GM12878 (cell line): ENCODE measurements at regions not wholly inside any gene's neighbourhood (a gene's known extent, or its start where the extent isn't known, plus 50 kb on each side); places are given as distances from the start of the nearest gene placed in this dataset.

Source experiments
- ATAC-seq: fragments of 200-7000 bp; cut with Tn5 transposase; 3 replicates; pipeline ENCODE4 v1.9.1; 2020; ENCODE audit warnings: mild to moderate bottlenecking, moderate library complexity
- BruUV-seq: library from RNA; stranded (reverse); fragments of 400-500 nt; replicated peaks from 2 replicates; lab custom pipeline; 2021; lab: Mats Ljungman, UMichigan
- CTCF ChIA-PET: fragments of 300-600 bp; sonication (Branson Sonifier 250); formaldehyde crosslinking; extraction: SDS; loops from one replicate; lab custom pipeline; 2021; ENCODE audit warnings: inconsistent platforms; lab: Yijun Ruan, JAX
- POLR2A ChIA-PET: fragments of 350-600 bp; formaldehyde crosslinking; extraction: SDS; loops from one replicate; lab custom pipeline; 2021; ENCODE audit warnings: inconsistent platforms; lab: Charles Lee
- RAD21 ChIA-PET: fragments of 300-600 bp; sonication (Branson Sonifier 250); formaldehyde crosslinking; loops from one replicate; lab custom pipeline; 2023; ENCODE audit warnings: antibody characterized with exemption; ENCODE audit not compliant: unreplicated experiment; lab: Charles Lee
- SMC1A ChIA-PET: fragments of 300-600 bp; sonication (Branson Sonifier 250); formaldehyde crosslinking; loops from one replicate; lab custom pipeline; 2023; ENCODE audit not compliant: unreplicated experiment, uncharacterized antibody; lab: Charles Lee
- DNase-seq: peaks from one replicate; pipeline ENCODE4 v3.0.0-alpha.2; 2011; ENCODE audit warnings: low read depth, low spot score
- FAIRE-seq: peaks from 3 replicates; lab custom pipeline; 2011; peaks lifted over from hg19 to GRCh38; lab: Jason Lieb, UNC
- H2AFZ ChIP-seq: 2 replicates; pipeline ENCODE4 v1.6.0; 2011; ENCODE audit warnings: low read depth, low read length, control low read depth; ENCODE audit not compliant: control insufficient read depth
- H3K27ac ChIP-seq: 2 replicates; pipeline ENCODE4 v1.5.1; 2011; ENCODE audit warnings: control low read depth; ENCODE audit not compliant: control insufficient read depth, insufficient read depth
- H3K27me3 ChIP-seq, 2 experiments: replicated peaks in 1 of 2; 2 replicates each; pipeline versions ENCODE4 v1.6.0 to v1.6.1; 2011; ENCODE audit warnings: low read length in 1 of 2; ENCODE audit not compliant: control insufficient read depth in 2 of 2, insufficient read depth in 2 of 2
- H3K36me3 ChIP-seq, 2 experiments: 2 replicates each; pipeline ENCODE4 v1.5.1; 2011; ENCODE audit warnings: low read length in 1 of 2; ENCODE audit not compliant: control insufficient read depth in 2 of 2, insufficient read depth in 2 of 2
- H3K4me1 ChIP-seq: 2 replicates; pipeline ENCODE4 v1.6.1; 2011; ENCODE audit warnings: mild to moderate bottlenecking, low read length, moderate library complexity, mixed read lengths; ENCODE audit not compliant: control insufficient read depth, insufficient read depth
- H3K4me2 ChIP-seq: 2 replicates; pipeline ENCODE4 v1.6.0; 2011; ENCODE audit warnings: control low read depth; ENCODE audit not compliant: control insufficient read depth, insufficient read depth
- H3K4me3 ChIP-seq: fragments of 200-600 bp; sonication (generic); 2 replicates; pipeline ENCODE4 v1.5.1; 2016
- H3K79me2 ChIP-seq: 2 replicates; pipeline ENCODE4 v1.6.0; 2011; ENCODE audit warnings: low read length; ENCODE audit not compliant: control insufficient read depth, insufficient read depth
- H3K9ac ChIP-seq: 2 replicates; pipeline ENCODE4 v1.8.0; 2011; ENCODE audit warnings: low read length, control low read depth, mixed read lengths; ENCODE audit not compliant: control insufficient read depth, insufficient read depth
- H3K9me3 ChIP-seq: replicated peaks from 3 replicates; pipeline ENCODE4 v1.5.1; 2011; ENCODE audit warnings: mild to moderate bottlenecking, low read length; ENCODE audit not compliant: control insufficient read depth, insufficient read depth
- H4K20me1 ChIP-seq: 2 replicates; pipeline ENCODE4 v1.6.0; 2011; ENCODE audit not compliant: control insufficient read depth, insufficient read depth
- ATF3 ChIP-seq: IDR thresholded peaks from 2 replicates; pipeline ENCODE4 v1.6.1; 2011; ENCODE audit warnings: low read depth, mild to moderate bottlenecking, low read length, moderate library complexity, borderline replicate concordance; ENCODE audit errors: extremely low read depth
- BCL11A ChIP-seq: IDR thresholded peaks from 2 replicates; pipeline ENCODE4 v1.6.1; 2011; ENCODE audit warnings: low read depth, low read length
- HCFC1 ChIP-seq: fragments of 150-350 bp; IDR thresholded peaks from 2 replicates; pipeline ENCODE4 v1.6.1; 2014; ENCODE audit warnings: low read length
- MEF2B ChIP-seq: fragments of 450-650 bp; IDR thresholded peaks from 2 replicates; pipeline ENCODE4 v1.6.1; 2018; ENCODE audit warnings: mild to moderate bottlenecking, moderate library complexity; ENCODE audit not compliant: partially characterized antibody, poor library complexity, severe bottlenecking
- RB1 ChIP-seq: fragments of 450-650 bp; formaldehyde crosslinking; IDR thresholded peaks from 2 replicates; pipeline ENCODE4 v1.6.1; 2017; ENCODE audit warnings: mild to moderate bottlenecking, borderline replicate concordance
- SPI1 ChIP-seq: IDR thresholded peaks from 2 replicates; pipeline ENCODE4 v1.6.1; 2011; ENCODE audit warnings: low read depth, mild to moderate bottlenecking, low read length, moderate library complexity, borderline replicate concordance; ENCODE audit not compliant: insufficient read depth
- SUPT20H ChIP-seq: IDR thresholded peaks from 2 replicates; pipeline ENCODE4 v1.6.1; 2011; ENCODE audit warnings: low read depth, mild to moderate bottlenecking, low read length, moderate library complexity, borderline replicate concordance; ENCODE audit not compliant: control insufficient read depth
- ZNF592 ChIP-seq: fragments of 450-650 bp; IDR thresholded peaks from 2 replicates; pipeline ENCODE4 v1.6.1; 2017; ENCODE audit warnings: mild to moderate bottlenecking, moderate library complexity
- WGBS: methylation state at CpG from one replicate; pipeline ENCODE4 v1.1.6; 2016; ENCODE audit warnings: low lambda C conversion rate; ENCODE audit not compliant: insufficient replicate concordance, insufficient coverage; ENCODE audit errors: missing lambda C conversion rate; 5-methylcytosine and 5-hydroxymethylcytosine counted together
- in situ Hi-C: fragments of 300-500 bp; cut with MboI; formaldehyde crosslinking; loops from 9 replicates; pipeline ENCODE4 v1.14.3; 2018; ENCODE audit warnings: mixed read lengths
- intact Hi-C: fragments of 100-400 bp; cut with micrococcal nuclease; formaldehyde crosslinking; loops from one replicate; pipeline ENCODE4 v1.14.2; 2022; ENCODE audit not compliant: unreplicated experiment
- TF ChIP-seq, protein P1 (sequence below): fragments of 450-650 bp; IDR thresholded peaks from 2 replicates; pipeline ENCODE4 v1.6.1; 2018; ENCODE audit warnings: mild to moderate bottlenecking, low read depth, moderate library complexity; ENCODE audit not compliant: partially characterized antibody

GRCh38 chr18:31232013-31232412 is 69.4 kb upstream of the DSC1 start:
- SMC1A ChIA-PET = interaction anchor here (1.1 to 2.7 kb wide), 3 partner anchors 8 to 13 kb away, joined by 3 to 12 read pairs (median 6); no protein-coding TSS in a partner anchor
- Histone ChIP-seq H3K79me2 (no peaks in the 10 kb centered on the region), H3K4me3 (no peak overlapping the region), H3K27me3 (no peaks in the 10 kb centered on the region), H3K36me3 (no peaks in the 10 kb centered on the region), H3K27ac (no peak overlapping the region), H3K4me2 (no peak overlapping the region), H3K4me1 (peaks cover 20% of the 10 kb centered on the region), H3K9ac (no peak overlapping the region), H3K9me3 (no peaks in the 10 kb centered on the region; the same call in 2 of the 3 replicates), H4K20me1 (no peaks in the 10 kb centered on the region), H2AFZ (peak overlapping the region; percentile 58)
- TF ChIP-seq, protein P1, sequence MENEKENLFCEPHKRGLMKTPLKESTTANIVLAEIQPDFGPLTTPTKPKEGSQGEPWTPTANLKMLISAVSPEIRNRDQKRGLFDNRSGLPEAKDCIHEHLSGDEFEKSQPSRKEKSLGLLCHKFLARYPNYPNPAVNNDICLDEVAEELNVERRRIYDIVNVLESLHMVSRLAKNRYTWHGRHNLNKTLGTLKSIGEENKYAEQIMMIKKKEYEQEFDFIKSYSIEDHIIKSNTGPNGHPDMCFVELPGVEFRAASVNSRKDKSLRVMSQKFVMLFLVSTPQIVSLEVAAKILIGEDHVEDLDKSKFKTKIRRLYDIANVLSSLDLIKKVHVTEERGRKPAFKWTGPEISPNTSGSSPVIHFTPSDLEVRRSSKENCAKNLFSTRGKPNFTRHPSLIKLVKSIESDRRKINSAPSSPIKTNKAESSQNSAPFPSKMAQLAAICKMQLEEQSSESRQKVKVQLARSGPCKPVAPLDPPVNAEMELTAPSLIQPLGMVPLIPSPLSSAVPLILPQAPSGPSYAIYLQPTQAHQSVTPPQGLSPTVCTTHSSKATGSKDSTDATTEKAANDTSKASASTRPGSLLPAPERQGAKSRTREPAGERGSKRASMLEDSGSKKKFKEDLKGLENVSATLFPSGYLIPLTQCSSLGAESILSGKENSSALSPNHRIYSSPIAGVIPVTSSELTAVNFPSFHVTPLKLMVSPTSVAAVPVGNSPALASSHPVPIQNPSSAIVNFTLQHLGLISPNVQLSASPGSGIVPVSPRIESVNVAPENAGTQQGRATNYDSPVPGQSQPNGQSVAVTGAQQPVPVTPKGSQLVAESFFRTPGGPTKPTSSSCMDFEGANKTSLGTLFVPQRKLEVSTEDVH = no peak
- TF ChIP-seq MEF2B (no peak), HCFC1 (no peak), SUPT20H (no peak), ZNF592 (no peak), ATF3 (no peak), RB1 (no peak), BCL11A (no peak), SPI1 (no peak)
- in situ Hi-C loops = no loop called here
- POLR2A ChIA-PET = interaction anchor here (0.6 kb wide), 1 partner anchor 159 kb away, joined by 3 read pairs; no protein-coding TSS in a partner anchor
- no peak for FAIRE-seq
- CTCF ChIA-PET = interaction anchor here (0.5 to 1.5 kb wide), 4 partner anchors 10 to 232 kb away, joined by 3 to 10 read pairs (median 3); no protein-coding TSS in a partner anchor
- DNase-seq = no peak
- ATAC-seq = no peak
- 37% methylated on average over 5 of the region's 5 CpGs for WGBS
- RAD21 ChIA-PET = interaction anchor here (1.0 to 1.2 kb wide), 2 partner anchors 13 to 20 kb away, joined by 3 to 4 read pairs; no protein-coding TSS in a partner anchor
- intact Hi-C loops = loop anchor here (5.0 to 10.0 kb wide), 2 partner anchors 35 to 263 kb away; partner anchors contain the start of gene DSG2
- no TSS peak for BruUV-seq
